Astrocyte (in vitro differentiated cells and primary cell): ENCODE measurements at regions not wholly inside any gene's neighbourhood (a gene's known extent, or its start where the extent isn't known, plus 50 kb on each side); places are given as distances from the start of the nearest gene placed in this dataset.

ENCODE experiments used
- EZH2 ChIP-seq: IDR thresholded peaks from 2 replicates; pipeline ENCODE4 v1.6.1; 2012; ENCODE audit warnings: mild to moderate bottlenecking, low read length, inconsistent platforms; ENCODE audit not compliant: insufficient read depth
- TF ChIP-seq, protein P1 (sequence below): IDR thresholded peaks from 2 replicates; pipeline ENCODE4 v1.5.1; 2011; ENCODE audit warnings: low read depth, mild to moderate bottlenecking, inconsistent platforms, low read length, moderate library complexity; ENCODE audit not compliant: insufficient read depth

DNA sequence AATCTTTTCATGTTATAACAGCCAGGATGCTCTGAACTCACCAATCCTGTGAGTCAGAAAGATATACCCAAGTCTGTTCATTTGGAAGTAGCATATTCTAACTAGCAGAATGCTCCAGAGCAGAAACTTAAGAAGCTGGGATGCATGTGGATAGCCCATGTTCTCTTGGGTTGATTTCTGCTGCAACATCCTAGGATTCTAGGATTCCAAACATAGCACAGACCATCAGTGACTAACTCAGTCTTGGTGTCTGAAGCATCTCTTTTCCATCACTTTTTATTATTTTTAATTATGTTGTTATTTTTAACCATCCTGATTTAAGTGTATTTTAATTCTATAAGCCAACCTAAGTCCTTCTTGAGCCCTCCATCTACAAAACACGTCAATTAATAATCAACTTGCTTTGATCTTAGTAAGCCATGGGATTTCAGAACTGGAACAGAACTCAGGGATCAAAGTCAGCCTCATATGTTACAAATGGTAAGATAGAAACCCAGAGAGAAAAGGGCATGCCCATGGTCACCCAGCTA is 85.4 kb downstream of the OSR1 start:
- TF ChIP-seq, protein P1, sequence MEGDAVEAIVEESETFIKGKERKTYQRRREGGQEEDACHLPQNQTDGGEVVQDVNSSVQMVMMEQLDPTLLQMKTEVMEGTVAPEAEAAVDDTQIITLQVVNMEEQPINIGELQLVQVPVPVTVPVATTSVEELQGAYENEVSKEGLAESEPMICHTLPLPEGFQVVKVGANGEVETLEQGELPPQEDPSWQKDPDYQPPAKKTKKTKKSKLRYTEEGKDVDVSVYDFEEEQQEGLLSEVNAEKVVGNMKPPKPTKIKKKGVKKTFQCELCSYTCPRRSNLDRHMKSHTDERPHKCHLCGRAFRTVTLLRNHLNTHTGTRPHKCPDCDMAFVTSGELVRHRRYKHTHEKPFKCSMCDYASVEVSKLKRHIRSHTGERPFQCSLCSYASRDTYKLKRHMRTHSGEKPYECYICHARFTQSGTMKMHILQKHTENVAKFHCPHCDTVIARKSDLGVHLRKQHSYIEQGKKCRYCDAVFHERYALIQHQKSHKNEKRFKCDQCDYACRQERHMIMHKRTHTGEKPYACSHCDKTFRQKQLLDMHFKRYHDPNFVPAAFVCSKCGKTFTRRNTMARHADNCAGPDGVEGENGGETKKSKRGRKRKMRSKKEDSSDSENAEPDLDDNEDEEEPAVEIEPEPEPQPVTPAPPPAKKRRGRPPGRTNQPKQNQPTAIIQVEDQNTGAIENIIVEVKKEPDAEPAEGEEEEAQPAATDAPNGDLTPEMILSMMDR = no peak
- no peak for TF ChIP-seq EZH2
